Stimulated activated CD4-positive, alpha-beta T cell treated with anti-CD3 and anti-CD28 coated beads, Interleukin-15, amount 100 ng/mL, for 24 hours (primary cell): ENCODE measurements at regions not wholly inside any gene's neighbourhood (a gene's known extent, or its start where the extent isn't known, plus 50 kb on each side); places are given as distances from the start of the nearest gene placed in this dataset.

Experiments
- DNase-seq: peaks from one replicate; pipeline ENCODE4 v3.0.0-alpha.2; 2020

DNA sequence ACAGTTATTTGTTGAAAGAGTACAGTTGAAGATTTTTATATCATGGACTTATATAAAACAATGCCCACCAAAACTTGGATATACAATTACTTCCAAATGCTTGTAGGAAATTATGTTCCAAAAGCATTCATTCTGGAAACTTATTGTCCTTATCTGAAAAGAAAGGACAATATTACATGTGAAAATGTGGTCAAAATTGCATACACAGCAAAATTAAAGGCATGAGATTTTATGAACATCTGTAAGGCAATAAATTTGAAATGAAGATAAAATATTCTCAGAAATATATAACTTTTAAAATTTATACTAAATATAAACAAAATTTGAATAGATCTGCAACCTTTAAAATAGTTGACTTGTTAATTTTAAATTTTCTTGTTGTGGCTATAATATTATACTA lies 1173.8 kb downstream of the NLGN4X start:
- DNase-seq = no peak

DNA sequence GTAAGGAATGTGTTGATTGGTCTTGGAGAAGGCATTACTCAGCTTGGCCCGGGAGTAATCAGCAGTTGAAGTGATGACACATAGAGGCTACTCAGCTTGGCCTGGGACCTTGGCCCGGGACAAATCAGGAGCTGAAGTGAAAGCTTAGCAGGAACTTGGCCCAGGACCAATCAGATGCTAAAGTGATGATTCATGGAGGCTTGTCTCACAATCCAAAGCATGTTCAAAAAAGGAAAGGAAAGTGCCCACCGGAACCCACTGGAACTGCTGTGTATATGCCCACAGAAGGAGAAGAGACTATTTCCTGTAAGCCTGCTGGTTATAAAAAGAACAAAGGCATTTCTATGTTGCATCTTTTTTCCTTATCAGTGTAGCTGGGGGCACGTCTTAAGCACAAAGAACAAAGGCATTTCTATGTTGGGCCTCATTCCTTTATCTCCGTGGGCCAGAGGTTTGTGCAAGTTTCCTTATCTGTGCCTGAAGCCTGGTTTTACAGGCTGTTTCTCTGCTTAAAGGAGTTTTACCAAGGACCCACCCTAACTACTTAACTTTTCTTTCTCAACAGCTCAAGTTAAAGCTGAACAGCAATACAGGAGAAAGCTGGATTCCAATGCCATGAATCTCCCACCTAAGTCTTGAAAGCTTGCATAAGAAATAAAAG lies 1176.7 kb downstream of the NLGN4X start:
- no peak for DNase-seq

DNA sequence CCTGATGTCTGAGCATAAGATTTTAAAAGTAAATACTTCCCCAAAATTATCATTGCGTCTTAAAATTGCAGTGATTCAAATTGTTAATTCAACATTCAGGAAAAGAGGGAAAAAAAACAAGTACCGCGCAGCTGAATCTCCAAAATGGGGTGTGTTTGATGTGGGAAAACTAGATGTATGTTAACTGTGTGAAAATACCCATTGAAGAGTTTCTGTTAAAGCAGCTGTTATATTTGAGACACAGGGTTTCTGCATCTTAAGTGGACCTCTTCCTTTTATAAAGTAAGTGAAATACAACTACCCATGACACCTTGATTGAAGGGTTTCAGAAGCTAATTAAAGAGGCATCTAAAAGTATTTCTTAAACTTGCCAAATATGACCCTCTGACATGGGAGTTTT lies 1186.1 kb downstream of the NLGN4X start:
- DNase-seq = no peak

DNA sequence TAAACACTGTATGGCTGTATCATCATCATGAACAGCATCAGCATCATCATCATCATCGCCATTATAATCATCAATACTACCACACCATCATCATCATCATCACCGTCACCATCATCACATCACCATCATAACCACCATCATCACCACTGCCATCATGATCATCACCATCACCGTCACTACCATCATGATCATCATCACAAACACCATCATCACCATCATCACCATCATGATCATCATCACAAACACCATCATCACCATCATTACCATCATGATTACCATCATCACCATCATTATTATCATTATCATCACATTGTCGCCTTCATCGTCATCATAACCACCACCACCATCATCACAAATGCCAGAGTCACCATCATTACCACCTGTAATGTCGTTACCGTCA lies 1196.9 kb downstream of the NLGN4X start:
- no peak for DNase-seq

DNA sequence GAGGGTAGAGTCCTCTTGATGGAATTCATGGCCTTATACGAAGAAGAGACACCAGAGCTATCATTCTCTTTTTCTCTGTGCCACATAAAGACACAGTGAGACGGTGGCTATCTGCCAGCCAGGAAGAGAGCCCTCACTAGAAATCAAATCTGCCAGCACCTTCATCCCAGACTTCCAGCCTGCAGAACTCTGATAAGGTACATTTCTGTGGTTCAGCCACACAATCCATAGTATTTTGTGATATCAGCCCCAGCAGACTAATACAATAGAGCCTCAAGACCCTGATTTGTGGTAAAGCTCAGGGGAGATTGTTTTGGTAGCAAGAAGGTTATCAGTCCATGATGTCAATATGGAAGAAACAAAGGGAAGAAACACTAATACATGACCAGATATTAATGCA lies 1213.2 kb downstream of the NLGN4X start:
- no peak for DNase-seq

DNA sequence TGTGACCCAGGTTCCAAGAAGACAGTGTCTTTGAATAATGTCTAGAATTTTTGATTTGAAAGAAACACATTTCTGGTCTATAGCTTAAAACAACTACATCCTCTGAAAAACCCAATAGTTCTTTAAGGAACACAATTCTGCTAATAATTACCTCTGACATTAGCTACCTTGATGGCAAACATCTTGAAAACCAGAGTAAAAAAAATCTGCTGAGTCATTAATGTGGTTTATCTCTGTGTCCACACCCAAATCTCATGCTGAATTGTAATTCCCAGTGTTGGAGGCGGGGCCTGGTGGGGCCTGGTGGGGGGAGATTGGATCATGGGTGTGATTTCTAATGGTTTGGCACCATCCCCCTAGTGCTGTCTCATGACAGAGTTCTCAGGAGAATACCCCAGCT lies 1233.8 kb downstream of the NLGN4X start:
- no peak for DNase-seq

DNA sequence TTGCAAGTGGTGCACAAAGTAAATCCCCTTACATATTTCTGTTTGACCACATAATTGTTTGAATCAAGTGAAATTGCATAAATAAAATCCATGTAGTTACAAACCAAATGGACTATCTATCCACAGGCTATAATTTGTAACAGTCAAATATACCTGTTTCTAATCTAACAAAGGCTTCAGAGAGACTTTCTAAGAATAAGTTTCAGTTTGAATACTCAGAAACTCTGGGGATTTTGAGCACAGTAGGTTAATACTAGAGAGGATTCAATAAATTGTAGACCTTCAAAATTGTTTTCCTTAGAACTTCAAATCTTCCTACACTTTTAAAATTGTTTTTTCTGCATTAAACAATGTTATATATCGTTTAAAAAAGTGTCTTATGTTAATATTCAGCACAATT lies 1250.1 kb downstream of the NLGN4X start:
- DNase-seq = no peak

DNA sequence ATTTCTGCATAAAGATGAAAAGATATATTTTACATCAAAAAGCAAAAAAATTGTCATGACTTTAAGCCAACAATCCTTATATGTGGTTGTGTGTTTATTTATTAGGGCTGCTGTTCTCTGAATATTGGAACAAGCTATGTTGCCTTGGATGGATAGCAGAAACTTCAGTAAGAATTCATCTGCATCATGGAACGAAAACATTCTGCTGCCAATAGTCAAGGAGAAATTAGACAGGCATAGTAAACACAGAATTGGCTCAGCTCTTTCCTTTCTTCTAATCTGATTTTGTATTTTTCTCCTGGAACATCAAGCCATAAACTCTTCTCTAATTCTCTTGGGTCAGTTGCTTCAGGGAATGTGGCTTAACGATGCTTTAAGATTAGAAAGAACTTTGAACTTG lies 1257.0 kb downstream of the NLGN4X start:
- DNase-seq = no peak

DNA sequence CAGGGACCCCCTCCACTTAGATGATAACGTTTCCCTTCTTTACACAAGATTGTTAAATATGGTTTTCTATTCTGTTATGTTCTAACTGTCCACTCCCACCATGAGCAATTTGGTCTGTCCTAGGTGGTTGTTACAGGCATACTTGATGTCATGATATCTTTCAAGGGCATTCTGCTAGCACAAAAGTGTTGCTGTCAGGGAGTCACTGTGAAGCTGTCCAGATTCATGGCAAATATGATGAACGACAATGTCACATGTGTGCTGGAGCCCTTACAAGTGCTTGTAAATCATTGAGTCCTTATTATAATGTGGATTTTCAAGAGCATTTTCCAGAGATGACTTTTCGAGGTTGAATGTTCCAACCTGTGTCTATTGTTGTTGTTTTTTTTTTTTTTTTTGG lies 1250.7 kb upstream of the PRKX start:
- no peak for DNase-seq

DNA sequence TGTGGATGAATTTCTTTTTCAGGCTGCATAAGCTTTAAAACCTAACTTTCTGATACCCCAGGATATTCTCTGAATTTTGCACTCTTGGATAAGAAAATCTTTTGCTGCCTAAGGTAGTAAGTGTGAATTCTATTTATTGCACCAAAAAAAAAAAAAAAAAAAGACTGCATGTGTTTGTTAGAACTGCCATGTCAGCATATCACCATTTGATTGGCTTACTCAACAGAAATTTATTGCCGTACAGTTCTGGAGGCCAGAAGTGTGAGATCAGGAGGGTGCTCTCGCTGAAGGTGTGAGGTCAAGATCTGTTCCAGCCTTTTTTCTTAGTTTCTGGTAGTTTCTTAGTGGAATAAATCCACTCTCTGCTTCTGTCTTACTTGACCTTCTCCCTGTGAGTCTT lies 1250.0 kb upstream of the PRKX start:
- DNase-seq = no peak

DNA sequence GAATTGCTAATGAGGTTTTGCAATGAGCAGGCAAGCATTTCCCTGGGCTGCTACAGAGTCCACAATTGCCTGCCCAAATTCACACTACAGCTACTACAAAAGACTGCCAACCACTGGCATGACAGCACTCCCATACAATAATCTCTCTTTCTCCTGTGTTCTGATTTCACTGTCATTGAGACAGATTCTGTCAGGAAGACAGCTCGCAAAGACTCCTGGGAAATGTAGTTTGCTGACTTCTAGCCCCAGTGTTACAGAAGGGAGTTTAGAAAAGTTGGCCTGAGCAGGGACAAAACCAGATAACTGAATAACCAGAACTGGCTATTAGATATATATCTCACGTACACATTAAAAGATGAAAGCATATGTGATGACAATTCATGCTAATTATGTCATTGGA lies 1231.3 kb upstream of the PRKX start:
- no peak for DNase-seq

DNA sequence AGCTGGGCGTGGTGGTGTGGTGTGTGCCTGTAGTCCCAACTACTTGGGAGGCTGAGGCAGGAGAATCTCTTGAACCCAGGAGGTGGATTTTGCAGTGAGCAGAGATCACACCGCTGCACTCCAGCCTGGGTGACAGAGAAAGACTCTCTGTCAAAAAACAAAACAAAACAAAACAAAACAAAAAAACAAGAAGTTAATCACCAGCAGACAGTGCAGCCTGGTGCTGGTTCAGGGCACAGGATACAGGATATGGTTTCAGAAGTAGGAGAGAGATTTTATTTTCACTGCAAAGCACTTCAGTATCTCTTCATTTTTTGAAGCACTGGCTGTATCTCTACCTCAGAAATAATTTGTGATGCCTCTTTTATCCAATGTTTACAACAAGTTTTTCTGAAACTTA lies 1222.9 kb upstream of the PRKX start:
- DNase-seq = no peak

DNA sequence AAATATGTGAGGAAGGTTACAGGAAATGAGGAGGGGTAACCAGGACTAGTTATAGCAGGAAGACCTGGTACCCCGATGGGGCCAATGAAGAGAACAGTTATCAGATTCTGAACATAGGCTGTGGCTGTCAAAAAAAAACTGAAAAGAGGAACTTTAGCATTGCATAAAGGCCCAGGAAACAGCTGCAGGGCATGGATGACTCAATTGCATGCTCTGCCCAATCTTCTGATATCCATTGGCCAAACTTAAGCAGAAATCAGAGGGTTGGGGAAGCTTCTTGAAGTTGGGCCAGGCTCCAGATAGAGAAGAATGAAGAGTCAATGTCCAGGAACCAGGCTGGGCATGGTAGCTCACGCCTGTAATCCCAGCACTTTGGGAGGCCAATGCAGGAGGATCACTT lies 1222.4 kb upstream of the PRKX start:
- DNase-seq = no peak

DNA sequence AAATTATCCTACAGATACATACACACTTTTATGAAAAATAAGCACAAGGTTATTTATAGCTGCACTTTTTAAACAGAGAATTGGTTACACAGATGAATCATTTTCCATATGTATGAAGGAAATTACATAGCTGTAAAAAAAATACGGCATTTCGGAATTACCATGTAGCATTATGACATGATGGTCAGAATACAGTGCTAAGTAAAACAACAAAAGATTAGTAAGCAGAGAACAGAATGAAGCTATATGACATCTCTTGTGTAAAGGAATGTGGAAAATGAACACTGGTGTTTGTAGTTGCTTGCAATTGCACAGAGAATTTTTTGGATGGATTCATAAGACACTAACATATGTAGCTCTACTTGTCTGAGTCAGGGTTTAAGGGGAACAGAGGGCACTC lies 1222.0 kb upstream of the PRKX start:
- DNase-seq = no peak

DNA sequence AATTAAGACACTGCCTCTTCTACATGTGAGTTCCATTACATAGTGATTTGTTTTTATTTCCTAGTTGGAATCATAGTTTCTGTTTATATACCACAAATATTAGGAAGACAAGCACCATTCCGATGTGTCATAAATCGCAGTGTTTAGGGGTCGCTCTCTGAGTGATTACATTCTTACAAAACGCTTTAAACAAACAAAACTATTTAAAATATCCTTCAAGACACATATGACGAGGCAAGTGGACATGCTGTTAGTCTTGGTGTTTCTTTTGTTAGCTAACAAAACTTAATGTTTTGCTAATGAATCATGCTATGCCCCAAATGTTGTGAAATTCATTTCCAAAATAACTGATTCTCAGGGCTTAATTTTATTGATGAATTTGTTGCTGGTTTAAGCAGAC lies 1219.3 kb upstream of the PRKX start:
- DNase-seq = no peak

DNA sequence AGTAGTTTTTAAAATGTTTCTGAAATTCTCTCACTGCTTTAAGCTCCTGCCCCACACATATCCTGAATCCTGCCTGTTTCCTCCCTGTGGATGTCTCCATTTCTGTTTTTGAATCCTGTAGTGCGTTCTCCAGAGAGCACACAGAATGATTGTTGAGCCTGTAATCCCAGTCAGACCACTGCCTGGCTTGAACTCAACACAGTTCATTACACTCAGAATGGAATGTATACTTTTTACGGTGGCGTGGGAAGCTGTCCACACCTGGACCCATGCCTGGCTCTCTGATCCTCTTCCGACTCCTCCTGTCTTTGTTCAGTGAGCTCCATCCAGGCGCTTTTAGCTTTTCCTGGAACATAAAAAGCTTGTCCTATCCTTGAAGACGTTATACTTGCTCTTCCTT lies 1217.0 kb upstream of the PRKX start:
- DNase-seq = no peak

DNA sequence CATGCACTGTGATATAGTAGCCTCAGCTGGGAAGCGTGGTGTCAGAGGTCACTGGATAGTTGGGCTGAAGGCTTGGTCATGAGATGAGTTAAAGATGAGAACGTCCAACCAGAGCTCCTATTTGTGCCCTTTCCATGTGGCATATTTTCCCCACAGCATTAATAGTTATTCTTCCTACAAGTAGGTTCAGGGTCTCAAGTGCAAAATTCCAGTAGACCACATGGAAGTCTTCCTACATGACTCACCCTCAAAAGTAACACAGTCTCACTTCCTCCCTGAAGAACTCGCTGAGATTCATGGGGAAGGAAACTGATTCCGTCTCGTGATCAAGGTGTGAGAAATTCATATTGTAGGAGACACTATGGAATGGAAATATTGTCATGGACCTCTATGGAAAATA lies 1212.5 kb upstream of the PRKX start:
- no peak for DNase-seq

DNA sequence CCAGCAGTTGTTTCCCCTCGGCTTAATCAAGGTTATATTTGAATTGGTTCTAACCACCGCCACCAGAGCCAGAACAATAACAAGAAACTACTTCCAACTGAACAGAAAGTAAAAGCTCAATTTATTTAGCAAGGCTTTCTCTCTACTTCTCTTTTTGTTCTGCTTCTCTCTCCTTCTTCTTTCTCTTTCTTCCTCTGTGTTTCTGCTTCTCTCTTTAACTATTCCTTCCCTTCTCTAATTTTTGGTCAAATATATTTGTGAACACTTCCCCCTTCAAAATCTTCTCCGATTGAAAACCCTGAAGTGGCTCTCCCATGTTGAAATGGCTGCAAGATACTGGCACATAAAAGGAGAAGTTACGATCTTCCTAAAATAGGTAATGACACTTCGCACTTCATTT lies 1195.9 kb upstream of the PRKX start:
- DNase-seq = no peak

DNA sequence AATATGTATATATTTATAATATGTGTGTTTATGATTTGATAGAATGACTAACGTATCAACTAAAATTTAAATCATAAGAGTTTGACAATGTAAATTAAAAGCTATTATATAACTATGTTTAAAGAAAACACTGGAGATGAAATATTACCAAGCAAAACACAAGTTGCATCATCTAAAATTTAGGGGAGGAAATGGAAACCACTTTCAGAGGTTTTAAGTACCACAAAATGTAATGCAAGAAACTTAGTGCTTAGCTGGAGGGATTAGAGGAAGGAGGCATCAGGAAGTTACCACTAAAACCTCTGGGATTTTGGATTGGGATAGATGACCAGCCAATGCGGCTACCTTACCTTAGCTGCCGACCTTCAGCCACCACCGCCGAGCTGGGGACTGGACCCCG lies 1192.1 kb upstream of the PRKX start:
- no peak for DNase-seq

DNA sequence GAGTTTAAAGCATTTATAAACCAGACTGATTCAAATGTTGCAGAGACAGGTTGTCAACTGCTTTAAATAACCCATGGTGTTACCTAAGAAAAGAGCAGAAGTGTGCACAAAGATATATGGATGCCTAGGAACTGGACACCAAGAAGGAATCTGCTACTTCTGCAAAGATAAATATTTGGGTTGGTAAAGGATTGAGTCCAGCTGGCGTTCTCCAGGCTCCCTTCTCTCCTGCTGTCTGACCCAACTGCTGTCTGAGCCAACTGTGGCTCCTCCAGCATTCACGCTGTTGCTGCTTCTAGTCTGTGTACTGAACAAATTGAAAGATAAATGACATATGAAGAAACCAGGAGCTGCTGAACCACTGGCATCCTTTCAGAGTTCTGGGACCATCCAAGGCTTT lies 1167.8 kb upstream of the PRKX start:
- no peak for DNase-seq

DNA sequence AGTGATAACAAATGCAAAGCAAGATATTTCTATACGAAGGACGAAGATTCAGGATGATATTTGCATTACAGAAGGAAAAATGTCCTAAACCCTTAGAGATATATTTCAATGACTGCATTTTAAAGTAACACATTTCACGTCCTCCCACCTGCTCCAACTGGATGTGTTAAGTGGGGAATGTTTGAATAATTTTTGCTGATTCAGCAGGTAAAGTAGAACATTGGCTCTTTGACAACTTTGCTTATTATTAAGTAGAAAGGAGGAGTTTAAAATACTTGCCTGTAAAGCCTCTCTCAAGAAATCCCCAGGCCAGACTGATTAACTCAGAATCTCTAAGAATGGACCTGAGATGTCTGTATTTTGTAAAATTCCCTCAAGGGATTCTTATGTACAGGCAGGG lies 1165.2 kb upstream of the PRKX start:
- no peak for DNase-seq

DNA sequence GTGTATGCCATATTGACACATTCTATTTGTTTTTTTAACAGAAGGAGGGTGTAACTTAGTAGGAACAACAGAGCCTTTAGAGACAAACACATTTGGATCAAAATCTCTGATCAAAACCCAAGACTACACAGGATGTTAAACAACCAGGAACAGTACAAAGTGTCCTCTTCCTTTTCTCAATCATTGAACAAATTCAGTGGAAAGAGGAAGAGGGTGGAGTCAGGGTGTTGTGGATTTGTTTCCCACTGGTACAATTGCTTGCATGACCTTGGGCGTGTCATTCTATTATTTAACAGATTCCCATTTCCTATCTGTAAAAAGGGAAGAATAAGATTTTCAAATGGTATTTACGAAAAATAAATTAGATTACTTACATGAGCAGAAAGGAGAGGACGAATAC lies 1162.8 kb upstream of the PRKX start:
- no peak for DNase-seq

DNA sequence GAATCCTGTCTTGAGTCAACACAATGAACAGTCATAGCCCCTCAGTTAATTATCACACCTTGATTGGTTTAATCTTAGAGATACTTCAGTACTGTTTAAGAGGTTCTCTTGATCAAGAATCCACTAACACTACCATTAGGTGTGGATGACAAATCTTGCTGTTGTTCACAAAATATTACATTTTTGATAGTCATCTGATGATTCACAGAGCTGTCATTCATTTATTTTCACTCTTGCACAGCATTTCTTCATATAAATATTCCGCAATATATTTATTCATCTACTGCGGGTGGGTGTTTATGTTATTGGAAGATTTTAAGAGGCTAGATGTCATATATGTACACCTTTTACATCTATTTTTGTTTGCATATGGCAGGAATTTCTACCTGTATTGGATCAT lies 1138.1 kb upstream of the PRKX start:
- DNase-seq = no peak

DNA sequence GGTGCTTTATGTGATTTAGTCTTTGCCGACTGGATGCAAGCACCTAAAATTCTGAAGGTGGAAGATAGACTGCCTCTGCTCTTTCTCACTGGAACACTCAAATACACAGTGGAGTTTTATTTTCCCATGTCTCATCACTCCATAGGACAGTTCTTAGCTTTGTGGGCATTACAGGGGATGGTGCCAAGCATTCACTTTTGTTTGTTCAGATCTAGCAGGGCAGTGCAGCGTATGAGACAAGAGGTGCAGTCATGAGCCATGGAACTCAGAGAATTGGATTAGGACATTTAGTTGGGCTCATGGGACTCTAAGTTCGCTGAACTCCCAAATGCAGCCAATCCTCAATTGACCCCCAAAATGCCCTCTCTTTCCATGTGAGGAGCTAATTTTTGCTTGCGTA lies 1136.9 kb upstream of the PRKX start:
- no peak for DNase-seq

DNA sequence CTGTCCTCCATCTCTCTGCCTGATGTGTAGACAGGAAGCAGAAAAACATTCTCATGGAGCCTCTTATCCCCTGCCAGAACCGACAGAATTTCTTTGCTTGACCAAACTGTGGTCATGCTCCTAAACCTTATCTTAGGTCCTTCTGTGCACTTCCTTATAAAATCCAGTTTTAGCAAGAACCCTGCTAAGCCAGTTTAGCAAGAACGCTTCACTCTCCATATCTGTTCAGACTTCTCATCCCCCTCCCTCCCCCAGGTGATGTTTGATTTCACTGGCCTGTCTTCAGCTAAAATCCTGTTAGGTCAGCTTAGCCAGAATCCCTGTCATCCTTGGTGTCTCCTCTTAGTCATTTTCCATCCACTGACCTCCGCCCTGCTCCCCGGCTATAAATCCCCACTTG lies 1130.9 kb upstream of the PRKX start:
- no peak for DNase-seq

DNA sequence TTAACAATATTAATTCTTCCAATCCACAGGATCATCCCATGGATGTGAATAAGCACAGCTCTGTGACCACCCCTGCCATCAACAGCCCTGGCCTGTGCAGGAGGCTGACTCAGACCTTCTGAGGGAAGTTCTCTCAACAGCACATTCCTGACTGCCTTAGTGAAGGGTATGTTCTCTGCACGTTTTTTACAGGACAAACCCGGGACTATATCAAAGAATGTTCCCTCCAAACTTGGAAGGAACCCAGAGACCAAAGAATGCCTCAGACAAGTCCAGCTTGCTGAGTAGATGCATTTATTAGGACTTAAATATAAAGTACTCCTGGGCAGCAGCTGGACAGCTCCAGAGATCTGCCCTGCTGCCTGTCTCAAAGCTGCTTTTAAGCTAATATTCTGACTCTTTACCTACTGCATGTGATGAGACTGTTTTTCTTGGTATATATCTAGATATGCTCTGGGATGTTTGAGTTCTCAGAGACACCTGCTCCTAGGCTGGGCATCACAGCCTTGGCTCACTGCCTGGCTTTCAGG lies 1127.8 kb upstream of the PRKX start:
- no peak for DNase-seq
